ENCODE measurements at regions not wholly inside any gene's neighbourhood (a gene's known extent, or its start where the extent isn't known, plus 50 kb on each side); places are given as distances from the start of the nearest gene placed in this dataset.
"Not testable (repeated sequence)": the region's sequence is repeated elsewhere in the genome, so short reads cannot be mapped to it uniquely, and the experiment has no call there.

- DNase-seq, result peak in 1 of 56 donors; percentile 0
Observed at GRCh38 chrX:135632353-135632752, 81.1 kb upstream of the CT45A1 start.

DNA sequence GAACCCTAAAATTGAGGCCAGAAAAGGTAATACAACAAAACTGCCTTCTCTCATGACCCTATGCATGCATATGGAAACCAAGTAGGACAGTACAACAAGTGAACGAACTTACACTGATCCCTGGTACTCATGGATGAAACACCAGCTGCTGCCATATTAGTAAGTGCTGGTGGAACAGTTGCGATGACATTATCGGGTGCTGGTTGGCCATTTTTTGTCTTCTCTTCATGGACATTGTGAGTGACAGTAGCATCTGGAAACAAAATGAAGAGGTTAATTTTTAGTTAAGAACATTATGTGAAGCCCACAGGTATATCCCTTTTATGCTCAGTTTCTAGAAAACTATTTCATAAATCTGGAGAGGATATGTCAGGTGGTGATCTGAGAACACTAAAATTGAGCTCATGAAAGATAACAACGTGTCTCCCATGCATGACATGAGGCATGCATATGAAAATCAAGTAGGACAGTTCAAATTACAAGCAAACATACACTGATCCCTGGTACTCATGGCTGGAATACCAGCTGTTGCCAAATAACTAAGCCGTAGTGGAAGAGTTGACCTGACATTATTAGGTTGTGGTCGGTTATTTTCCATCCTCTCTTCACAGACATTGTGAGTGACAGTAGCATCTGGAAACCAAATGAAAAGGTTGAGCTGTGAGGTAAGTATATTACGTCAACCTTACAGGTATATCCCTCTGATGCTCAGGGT is 74.2 kb upstream of the CT45A1 start:
- DNase-seq, result no peak

DNA sequence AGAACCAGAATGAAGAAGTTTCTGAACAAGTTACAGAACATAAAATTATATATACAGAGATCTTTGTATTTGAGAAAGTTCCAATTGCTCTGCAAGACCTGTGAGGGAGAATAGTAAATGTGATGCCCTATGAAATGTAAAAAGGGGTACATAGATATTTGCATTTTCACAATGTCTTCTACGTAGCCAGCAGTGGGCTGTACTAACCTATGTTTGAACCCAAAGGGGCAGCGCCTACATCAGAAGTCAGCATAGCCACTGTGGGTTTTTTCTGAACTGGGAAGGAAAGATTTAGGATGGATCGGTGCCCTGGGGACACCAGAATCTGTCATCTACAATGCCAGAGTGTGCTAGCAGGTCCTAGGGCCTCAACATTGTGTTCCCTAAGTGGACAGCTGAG is 69.5 kb upstream of the CT45A1 start:
- no peak for DNase-seq

GRCh38 chrX:135644624-135645023 is 68.8 kb upstream of the CT45A1 start:
- no peak for DNase-seq

DNA sequence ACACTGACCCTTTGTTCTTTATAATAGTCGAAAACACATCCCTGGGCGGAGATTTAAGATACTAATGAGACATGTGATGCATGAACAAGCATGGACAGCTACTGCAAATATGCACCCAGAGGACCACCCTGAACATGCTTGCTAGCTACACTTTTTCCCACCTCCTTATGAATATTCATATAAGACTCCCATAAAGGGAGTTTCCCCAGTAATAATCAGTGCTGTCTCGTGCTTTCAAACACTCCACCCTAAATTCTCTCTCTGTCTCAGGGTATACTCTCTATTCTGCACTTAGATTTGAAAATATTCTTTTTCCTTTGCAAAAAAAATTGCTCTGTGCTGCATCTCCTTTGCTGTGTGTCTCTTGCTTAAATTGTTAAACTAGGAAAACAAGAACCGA is 64.4 kb upstream of the CT45A1 start:
- DNase-seq, result no peak

GRCh38 chrX:135649561-135649960 is 63.9 kb upstream of the CT45A1 start:
- DNase-seq, result no peak

DNA sequence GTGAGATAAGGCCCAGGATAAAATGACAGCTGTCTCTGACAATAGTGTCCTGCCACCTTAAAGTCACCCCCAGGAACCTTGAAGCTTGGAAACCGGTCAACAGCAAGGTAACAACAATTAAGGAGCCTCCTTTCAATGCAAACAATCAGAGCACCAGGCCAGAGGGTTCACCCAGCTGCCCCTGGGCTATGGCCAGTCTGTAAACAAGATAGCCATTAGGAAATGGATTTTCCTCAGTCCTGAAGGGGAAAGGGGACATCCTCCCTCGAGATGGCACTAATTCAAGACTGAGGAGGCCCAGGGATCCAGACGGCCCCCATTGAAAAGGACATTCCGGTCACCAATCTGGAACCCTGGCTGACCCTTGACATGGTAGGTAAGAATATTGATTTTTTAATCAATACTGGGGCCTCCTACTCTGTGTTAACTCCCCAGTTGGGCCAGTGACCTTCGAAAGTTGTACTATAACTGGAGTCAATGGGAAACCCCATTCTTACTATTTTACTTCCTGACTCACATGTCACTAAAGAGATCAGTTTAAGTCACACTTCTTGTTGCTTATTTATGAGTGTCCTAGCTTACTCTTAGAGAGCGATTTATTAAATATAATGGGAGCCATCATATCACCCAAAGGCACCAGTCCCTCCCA is 61.7 kb upstream of the CT45A1 start:
- DNase-seq, result no peak

DNA sequence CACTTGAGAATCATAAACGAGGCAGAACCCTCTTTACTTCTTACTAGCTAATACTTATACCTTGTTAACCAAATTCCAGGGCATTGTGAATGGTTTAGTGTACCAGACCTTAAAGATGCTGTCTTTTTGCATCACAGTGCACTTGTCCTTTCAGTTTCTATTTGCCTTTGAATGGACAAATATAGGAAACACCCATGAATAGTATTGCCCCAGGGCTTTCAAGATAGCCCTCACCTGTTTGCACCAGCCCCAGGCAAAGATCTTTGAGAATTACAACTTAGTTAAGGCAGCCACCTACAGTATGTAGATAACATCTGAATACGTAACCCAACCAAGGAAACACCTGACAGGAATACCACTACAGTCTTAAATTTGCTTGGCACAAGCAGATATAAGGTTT is 60.8 kb upstream of the CT45A1 start:
- DNase-seq, result no peak

GRCh38 chrX:135657952-135658654 is 55.3 kb upstream of the CT45A1 start:
- not testable (repeated sequence) for DNase-seq
